K562 (cell line): ENCODE measurements at regions not wholly inside any gene's neighbourhood (a gene's known extent, or its start where the extent isn't known, plus 50 kb on each side); places are given as distances from the start of the nearest gene placed in this dataset.

Experiments
- ATF1 ChIP-seq, 2 experiments: fragments of 450-650 bp in 1 of 2; IDR thresholded peaks; 2 replicates each; pipeline ENCODE4 v1.6.1; 2016; ENCODE audit warnings: missing compliant biosample characterization in 1 of 2, missing genetic modification characterization in 1 of 2
- BACH1 ChIP-seq: fragments of 200-800 bp; sonication (Bioruptor generic); IDR thresholded peaks from 2 replicates; pipeline ENCODE4 v1.6.1; 2016; ENCODE audit warnings: missing genetic modification characterization, missing compliant biosample characterization
- BCOR ChIP-seq: fragments of 450-650 bp; IDR thresholded peaks from 2 replicates; pipeline ENCODE4 v1.6.1; 2016
- FOS ChIP-seq: IDR thresholded peaks from 3 replicates; pipeline ENCODE4 v1.6.1; 2011; ENCODE audit not compliant: insufficient read length; ENCODE audit errors: extremely low read depth
- JUNB ChIP-seq: fragments of 450-650 bp; formaldehyde crosslinking; conservative IDR thresholded peaks from 2 replicates; pipeline ENCODE4 v1.4.0; 2020; ENCODE audit warnings: mild to moderate bottlenecking
- MCM2 ChIP-seq: fragments of 450-650 bp; IDR thresholded peaks from 2 replicates; pipeline ENCODE4 v1.6.1; 2017; ENCODE audit warnings: low read depth, mild to moderate bottlenecking
- NFYB ChIP-seq: IDR thresholded peaks from 2 replicates; pipeline ENCODE4 v1.6.1; 2011; ENCODE audit warnings: mild to moderate bottlenecking, moderate library complexity; ENCODE audit not compliant: insufficient read length; ENCODE audit errors: extremely low read depth
- RAD51 ChIP-seq: fragments of 450-650 bp; IDR thresholded peaks from 2 replicates; pipeline ENCODE4 v1.7.1; 2016; ENCODE audit warnings: low read depth, mild to moderate bottlenecking, borderline replicate concordance
- SMAD4 ChIP-seq: fragments of 250-450 bp; sonication (Bioruptor Pico); conservative IDR thresholded peaks from 2 replicates; pipeline ENCODE4 v1.8.0; 2021; ENCODE audit warnings: inconsistent platforms, mild to moderate bottlenecking, moderate library complexity
- SREBF1 ChIP-seq: fragments of 150-350 bp; IDR thresholded peaks from 2 replicates; pipeline ENCODE4 v1.6.1; 2014; ENCODE audit warnings: antibody characterized with exemption, low read depth, low read length, borderline replicate concordance
- TF ChIP-seq, protein P1 (sequence below): sonication (generic); formaldehyde crosslinking; IDR thresholded peaks from 2 replicates; pipeline ENCODE4 v1.9.0; 2022; ENCODE audit warnings: mild to moderate bottlenecking, missing genetic modification reagents
- TF ChIP-seq, protein P2 (sequence below): sonication (generic); formaldehyde crosslinking; IDR thresholded peaks from 2 replicates; pipeline ENCODE4 v1.8.1; 2023; ENCODE audit warnings: mild to moderate bottlenecking, missing genetic modification reagents
- TF ChIP-seq, protein P3 (sequence below), 2 experiments: fragments of 450-650 bp in 1 of 2; sonication (generic) in 1 of 2; formaldehyde crosslinking in 1 of 2; IDR thresholded peaks in 1 of 2; conservative IDR thresholded peaks in 1 of 2; 2 replicates each; pipeline versions ENCODE4 v1.6.1 to v1.8.1; 2016 to 2023; ENCODE audit warnings: mild to moderate bottlenecking in 2 of 2, moderate library complexity in 2 of 2, inconsistent platforms in 1 of 2, missing genetic modification reagents in 1 of 2
- TF ChIP-seq, protein P4 (sequence below): fragments of 450-650 bp; IDR thresholded peaks from 2 replicates; pipeline ENCODE4 v1.6.1; 2018; ENCODE audit not compliant: partially characterized antibody
- TF ChIP-seq, protein P5 (sequence below): sonication (generic); formaldehyde crosslinking; IDR thresholded peaks from 2 replicates; pipeline ENCODE4 v1.5.0; 2020; ENCODE audit warnings: missing genetic modification reagents
- TF ChIP-seq, protein P6 (sequence below): fragments of 450-650 bp; IDR thresholded peaks from 2 replicates; pipeline ENCODE4 v1.6.1; 2014; ENCODE audit warnings: low read depth, mild to moderate bottlenecking, moderate library complexity, borderline replicate concordance
- TF ChIP-seq, protein P7 (sequence below): sonication (generic); formaldehyde crosslinking; IDR thresholded peaks from 2 replicates; pipeline ENCODE4 v1.8.1; 2022; ENCODE audit warnings: missing genetic modification reagents

DNA sequence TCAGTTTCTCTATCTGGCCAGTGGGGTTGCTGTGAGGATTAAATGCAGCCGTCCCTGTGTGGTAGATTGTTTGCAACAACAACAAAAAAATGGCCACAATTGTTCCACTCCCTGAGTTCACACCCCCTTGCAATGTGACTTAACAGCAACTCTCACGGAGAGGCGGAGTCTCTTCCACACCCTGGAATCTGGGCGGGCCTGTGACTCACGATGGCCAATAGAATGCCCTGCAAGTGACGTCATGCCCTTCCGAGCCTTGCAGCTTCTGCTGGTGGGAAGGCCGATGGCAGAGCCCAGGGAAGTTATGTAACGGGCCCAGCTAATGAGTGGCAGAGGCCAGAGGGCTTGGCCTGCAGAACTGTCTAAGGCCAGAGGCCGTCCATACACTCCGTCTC is 87.9 kb downstream of the RIPK4 start (continued):
- TF ChIP-seq JUNB (CRISPR knock-in tag) (peak; percentile 90), FOS (peak; percentile 28), RAD51 (peak; percentile 46; the same call in 1 of the 2 replicates), SREBF1 (no peak), NFYB (peak; percentile 38), BCOR (no peak), MCM2 (no peak), ATF1 (CRISPR knock-in tag; IDR thresholded peaks at IDR 0.05) (peak; percentile 49), ATF1 (tag; IDR thresholded peaks at IDR 0.05) (peak; percentile 97), BACH1 (tag) (no peak), SMAD4 (CRISPR knock-in tag) (no peak)
- TF ChIP-seq, protein P1, sequence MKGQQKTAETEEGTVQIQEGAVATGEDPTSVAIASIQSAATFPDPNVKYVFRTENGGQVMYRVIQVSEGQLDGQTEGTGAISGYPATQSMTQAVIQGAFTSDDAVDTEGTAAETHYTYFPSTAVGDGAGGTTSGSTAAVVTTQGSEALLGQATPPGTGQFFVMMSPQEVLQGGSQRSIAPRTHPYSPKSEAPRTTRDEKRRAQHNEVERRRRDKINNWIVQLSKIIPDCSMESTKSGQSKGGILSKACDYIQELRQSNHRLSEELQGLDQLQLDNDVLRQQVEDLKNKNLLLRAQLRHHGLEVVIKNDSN (CRISPR knock-in tag) = peak; percentile 77
- TF ChIP-seq, protein P2, sequence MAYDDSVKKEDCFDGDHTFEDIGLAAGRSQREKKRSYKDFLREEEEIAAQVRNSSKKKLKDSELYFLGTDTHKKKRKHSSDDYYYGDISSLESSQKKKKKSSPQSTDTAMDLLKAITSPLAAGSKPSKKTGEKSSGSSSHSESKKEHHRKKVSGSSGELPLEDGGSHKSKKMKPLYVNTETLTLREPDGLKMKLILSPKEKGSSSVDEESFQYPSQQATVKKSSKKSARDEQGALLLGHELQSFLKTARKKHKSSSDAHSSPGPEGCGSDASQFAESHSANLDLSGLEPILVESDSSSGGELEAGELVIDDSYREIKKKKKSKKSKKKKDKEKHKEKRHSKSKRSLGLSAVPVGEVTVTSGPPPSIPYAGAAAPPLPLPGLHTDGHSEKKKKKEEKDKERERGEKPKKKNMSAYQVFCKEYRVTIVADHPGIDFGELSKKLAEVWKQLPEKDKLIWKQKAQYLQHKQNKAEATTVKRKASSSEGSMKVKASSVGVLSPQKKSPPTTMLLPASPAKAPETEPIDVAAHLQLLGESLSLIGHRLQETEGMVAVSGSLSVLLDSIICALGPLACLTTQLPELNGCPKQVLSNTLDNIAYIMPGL (CRISPR knock-in tag) = no peak
- TF ChIP-seq, protein P3, sequence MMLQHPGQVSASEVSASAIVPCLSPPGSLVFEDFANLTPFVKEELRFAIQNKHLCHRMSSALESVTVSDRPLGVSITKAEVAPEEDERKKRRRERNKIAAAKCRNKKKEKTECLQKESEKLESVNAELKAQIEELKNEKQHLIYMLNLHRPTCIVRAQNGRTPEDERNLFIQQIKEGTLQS (IDR thresholded peaks at IDR 0.05) = peak; percentile 98
- TF ChIP-seq, protein P3 (CRISPR knock-in tag; conservative IDR thresholded peaks at IDR 0.05) = no peak
- TF ChIP-seq, protein P4, sequence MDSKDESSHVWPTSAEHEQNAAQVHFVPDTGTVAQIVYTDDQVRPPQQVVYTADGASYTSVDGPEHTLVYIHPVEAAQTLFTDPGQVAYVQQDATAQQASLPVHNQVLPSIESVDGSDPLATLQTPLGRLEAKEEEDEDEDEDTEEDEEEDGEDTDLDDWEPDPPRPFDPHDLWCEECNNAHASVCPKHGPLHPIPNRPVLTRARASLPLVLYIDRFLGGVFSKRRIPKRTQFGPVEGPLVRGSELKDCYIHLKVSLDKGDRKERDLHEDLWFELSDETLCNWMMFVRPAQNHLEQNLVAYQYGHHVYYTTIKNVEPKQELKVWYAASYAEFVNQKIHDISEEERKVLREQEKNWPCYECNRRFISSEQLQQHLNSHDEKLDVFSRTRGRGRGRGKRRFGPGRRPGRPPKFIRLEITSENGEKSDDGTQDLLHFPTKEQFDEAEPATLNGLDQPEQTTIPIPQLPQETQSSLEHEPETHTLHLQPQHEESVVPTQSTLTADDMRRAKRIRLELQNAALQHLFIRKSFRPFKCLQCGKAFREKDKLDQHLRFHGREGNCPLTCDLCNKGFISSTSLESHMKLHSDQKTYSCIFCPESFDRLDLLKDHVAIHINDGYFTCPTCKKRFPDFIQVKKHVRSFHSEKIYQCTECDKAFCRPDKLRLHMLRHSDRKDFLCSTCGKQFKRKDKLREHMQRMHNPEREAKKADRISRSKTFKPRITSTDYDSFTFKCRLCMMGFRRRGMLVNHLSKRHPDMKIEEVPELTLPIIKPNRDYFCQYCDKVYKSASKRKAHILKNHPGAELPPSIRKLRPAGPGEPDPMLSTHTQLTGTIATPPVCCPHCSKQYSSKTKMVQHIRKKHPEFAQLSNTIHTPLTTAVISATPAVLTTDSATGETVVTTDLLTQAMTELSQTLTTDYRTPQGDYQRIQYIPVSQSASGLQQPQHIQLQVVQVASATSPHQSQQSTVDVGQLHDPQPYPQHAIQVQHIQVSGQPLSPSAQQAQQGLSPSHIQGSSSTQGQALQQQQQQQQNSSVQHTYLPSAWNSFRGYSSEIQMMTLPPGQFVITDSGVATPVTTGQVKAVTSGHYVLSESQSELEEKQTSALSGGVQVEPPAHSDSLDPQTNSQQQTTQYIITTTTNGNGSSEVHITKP = peak; percentile 29
- TF ChIP-seq, protein P5, sequence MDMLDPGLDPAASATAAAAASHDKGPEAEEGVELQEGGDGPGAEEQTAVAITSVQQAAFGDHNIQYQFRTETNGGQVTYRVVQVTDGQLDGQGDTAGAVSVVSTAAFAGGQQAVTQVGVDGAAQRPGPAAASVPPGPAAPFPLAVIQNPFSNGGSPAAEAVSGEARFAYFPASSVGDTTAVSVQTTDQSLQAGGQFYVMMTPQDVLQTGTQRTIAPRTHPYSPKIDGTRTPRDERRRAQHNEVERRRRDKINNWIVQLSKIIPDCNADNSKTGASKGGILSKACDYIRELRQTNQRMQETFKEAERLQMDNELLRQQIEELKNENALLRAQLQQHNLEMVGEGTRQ (CRISPR knock-in tag) = peak; percentile 76
- TF ChIP-seq, protein P6, sequence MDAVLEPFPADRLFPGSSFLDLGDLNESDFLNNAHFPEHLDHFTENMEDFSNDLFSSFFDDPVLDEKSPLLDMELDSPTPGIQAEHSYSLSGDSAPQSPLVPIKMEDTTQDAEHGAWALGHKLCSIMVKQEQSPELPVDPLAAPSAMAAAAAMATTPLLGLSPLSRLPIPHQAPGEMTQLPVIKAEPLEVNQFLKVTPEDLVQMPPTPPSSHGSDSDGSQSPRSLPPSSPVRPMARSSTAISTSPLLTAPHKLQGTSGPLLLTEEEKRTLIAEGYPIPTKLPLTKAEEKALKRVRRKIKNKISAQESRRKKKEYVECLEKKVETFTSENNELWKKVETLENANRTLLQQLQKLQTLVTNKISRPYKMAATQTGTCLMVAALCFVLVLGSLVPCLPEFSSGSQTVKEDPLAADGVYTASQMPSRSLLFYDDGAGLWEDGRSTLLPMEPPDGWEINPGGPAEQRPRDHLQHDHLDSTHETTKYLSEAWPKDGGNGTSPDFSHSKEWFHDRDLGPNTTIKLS = no peak
- TF ChIP-seq, protein P7, sequence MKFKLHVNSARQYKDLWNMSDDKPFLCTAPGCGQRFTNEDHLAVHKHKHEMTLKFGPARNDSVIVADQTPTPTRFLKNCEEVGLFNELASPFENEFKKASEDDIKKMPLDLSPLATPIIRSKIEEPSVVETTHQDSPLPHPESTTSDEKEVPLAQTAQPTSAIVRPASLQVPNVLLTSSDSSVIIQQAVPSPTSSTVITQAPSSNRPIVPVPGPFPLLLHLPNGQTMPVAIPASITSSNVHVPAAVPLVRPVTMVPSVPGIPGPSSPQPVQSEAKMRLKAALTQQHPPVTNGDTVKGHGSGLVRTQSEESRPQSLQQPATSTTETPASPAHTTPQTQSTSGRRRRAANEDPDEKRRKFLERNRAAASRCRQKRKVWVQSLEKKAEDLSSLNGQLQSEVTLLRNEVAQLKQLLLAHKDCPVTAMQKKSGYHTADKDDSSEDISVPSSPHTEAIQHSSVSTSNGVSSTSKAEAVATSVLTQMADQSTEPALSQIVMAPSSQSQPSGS = peak; percentile 96
